ENCODE measurements at regions not wholly inside any gene's neighbourhood (a gene's known extent, or its start where the extent isn't known, plus 50 kb on each side); places are given as distances from the start of the nearest gene placed in this dataset.

DNA sequence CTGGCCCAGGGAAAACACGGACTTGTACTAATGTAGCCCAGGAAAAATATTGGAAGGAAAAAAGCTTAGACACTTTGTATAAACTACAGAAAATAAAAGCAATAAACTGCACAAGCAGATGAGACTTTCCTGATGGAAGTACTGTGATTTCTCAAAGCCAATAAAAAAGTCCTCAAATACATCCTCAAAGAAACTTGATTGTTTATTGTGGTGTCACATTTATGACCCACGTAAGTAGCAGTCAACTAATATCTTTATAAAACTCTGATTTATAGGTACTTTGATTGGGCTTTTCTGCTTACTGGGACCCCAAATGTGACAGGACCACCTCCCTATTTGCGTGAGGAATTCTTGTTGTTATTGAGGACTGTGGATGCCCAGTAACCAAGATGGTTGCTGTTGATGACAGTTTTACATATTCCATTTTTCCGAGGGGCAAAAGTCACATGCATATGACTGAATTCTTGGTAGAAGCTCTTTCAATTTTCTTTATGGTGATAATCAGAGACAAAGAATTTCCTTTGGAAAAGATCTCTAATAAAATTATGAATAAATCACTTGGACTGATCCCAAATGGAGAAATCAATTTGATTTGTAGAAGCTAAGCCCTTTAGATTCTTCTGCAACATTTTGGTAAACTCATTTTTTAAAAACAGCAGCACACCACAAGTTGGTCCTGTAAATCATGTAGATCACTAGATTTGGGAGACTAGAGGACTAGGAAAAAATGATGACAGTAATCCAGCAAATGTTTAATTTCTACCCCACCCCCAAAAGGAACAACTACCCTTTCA lies 159.0 kb upstream of the TSC22D2 start:
- Histone ChIP-seq H3K9me3 (replicated peaks in 1 of 2; ENCODE audit: control insufficient read depth in 1 of 2, insufficient read depth in 1 of 2, low read length in 2 of 2) (no peaks in the 10 kb centered on the region), H2AFZ (ENCODE audit: insufficient read depth, low read depth, low read length, poor library complexity, severe bottlenecking) (no peak overlapping the region), H3K27me3 (ENCODE audit: control insufficient read depth in 2 of 2, insufficient read depth in 2 of 2, low read length in 2 of 2) (no peaks in the 10 kb centered on the region), H3K79me2 (ENCODE audit: insufficient read depth, low read length) (no peaks in the 10 kb centered on the region), H3K36me3 (replicated peaks in 1 of 2; ENCODE audit: control insufficient read depth in 1 of 2, insufficient read depth in 2 of 2, low read length in 2 of 2) (no peaks in the 10 kb centered on the region), H3K27ac (ENCODE audit: low read depth in 1 of 2, low read length in 2 of 2) (no peak overlapping the region), H3K4me3 (replicated peaks in 1 of 3; ENCODE audit: low read depth in 2 of 3, low read length in 3 of 3) (no peak overlapping the region), H4K20me1 (ENCODE audit: insufficient read depth, low read length) (no peaks in the 10 kb centered on the region), H3K4me2 (replicated peaks; ENCODE audit: extremely low read depth, low read length, poor library complexity, severe bottlenecking) (no peak overlapping the region), H3K4me1 (ENCODE audit: control insufficient read depth in 1 of 2, insufficient read depth in 2 of 2, low read length in 2 of 2) (peaks cover 7 to 8% of the 10 kb centered on the region in 2 donors), H3K9ac (ENCODE audit: insufficient read depth, low read length, poor library complexity, severe bottlenecking) (no peak overlapping the region)
- Mint-ChIP-seq H3K4me1 (peaks cover 12% of the 10 kb centered on the region), H3K27ac (no peak overlapping the region), H3K9me3 (no peaks in the 10 kb centered on the region), H3K36me3 (no peaks in the 10 kb centered on the region), H3K4me3 (no peak overlapping the region), H3K27me3 (ENCODE audit: low read depth in 3 of 3) (peaks cover 2 to 4% (median 2%) of the 10 kb centered on the region in 3 donors)
- no CpG with 5 or more reads among the region's 4 CpGs for WGBS (ENCODE audit: insufficient coverage)
- no peak for DNase-seq
- intact Hi-C loops (cut with micrococcal nuclease): no loop called here
- no peak for TF ChIP-seq CTCF (IDR thresholded peaks at IDR 0.05)

GRCh38 chr3:150248116-150248887 lies 159.8 kb upstream of the TSC22D2 start:
- H4K20me1 ChIP-seq (ENCODE audit: insufficient read depth, low read length): no peaks in the 10 kb centered on the region
- Mint-ChIP-seq H3K27ac (no peak overlapping the region), H3K9me3 (no peaks in the 10 kb centered on the region), H3K4me1 (peaks cover 7% of the 10 kb centered on the region), H3K36me3 (no peaks in the 10 kb centered on the region), H3K4me3 (no peak overlapping the region), H3K27me3 (ENCODE audit: low read depth in 3 of 3) (peaks cover 2 to 4% (median 4%) of the 10 kb centered on the region in 3 donors)
- no peak overlapping the region for H3K4me2 ChIP-seq (replicated peaks; ENCODE audit: extremely low read depth, low read length, poor library complexity, severe bottlenecking)
- no peaks in the 10 kb centered on the region for H3K79me2 ChIP-seq (ENCODE audit: insufficient read depth, low read length)
- H3K9me3 ChIP-seq (replicated peaks in 1 of 2; ENCODE audit: control insufficient read depth in 1 of 2, insufficient read depth in 1 of 2, low read length in 2 of 2): no peaks in the 10 kb centered on the region
- no peak overlapping the region for H3K27ac ChIP-seq (ENCODE audit: low read depth in 1 of 2, low read length in 2 of 2)
- H3K27me3 ChIP-seq (ENCODE audit: control insufficient read depth in 2 of 2, insufficient read depth in 2 of 2, low read length in 2 of 2): no peaks in the 10 kb centered on the region
- no peak for TF ChIP-seq CTCF (IDR thresholded peaks at IDR 0.05)
- no peaks in the 10 kb centered on the region for H3K36me3 ChIP-seq (replicated peaks in 1 of 2; ENCODE audit: control insufficient read depth in 1 of 2, insufficient read depth in 2 of 2, low read length in 2 of 2)
- no peak overlapping the region for H2AFZ ChIP-seq (ENCODE audit: insufficient read depth, low read depth, low read length, poor library complexity, severe bottlenecking)
- H3K4me1 ChIP-seq (ENCODE audit: control insufficient read depth in 1 of 2, insufficient read depth in 2 of 2, low read length in 2 of 2): peaks cover 2 to 3% of the 10 kb centered on the region in 2 donors
- WGBS (ENCODE audit: insufficient coverage): no CpG with 5 or more reads among the region's 5 CpGs
- intact Hi-C loops (cut with micrococcal nuclease): no loop called here
- H3K4me3 ChIP-seq (replicated peaks in 1 of 3; ENCODE audit: low read depth in 2 of 3, low read length in 3 of 3): no peak overlapping the region
- H3K9ac ChIP-seq (ENCODE audit: insufficient read depth, low read length, poor library complexity, severe bottlenecking): no peak overlapping the region
- DNase-seq: no peak

Measured in CD14-positive monocyte (primary cell).